Femur (tissue), 1 donor: ENCODE measurements at regions not wholly inside any gene's neighbourhood (a gene's known extent, or its start where the extent isn't known, plus 50 kb on each side); places are given as distances from the start of the nearest gene placed in this dataset.

Experiments used
- DNase-seq: peaks from one replicate; pipeline ENCODE4 v3.0.0-alpha.2; 2017

DNA sequence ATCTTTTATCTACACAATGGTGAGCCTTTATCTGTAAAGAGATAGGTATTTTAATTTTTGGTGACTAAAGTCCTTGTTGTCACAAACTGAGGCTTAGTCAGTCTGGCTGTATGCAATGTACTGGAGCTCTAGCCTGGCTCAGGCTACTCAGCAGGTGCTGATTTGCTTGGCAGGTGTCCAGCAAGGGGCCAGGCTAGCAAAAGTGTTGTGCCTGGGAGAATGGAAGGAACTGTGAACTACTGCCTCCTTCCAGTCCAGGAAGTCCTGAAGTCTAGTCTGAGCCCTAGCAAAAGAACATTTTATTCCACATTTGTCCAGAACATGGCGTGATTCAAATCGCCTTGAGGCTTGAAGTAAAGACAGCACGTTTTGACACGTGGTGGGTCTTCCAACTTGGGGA lies 260.5 kb downstream of the CCDC85A start:
- DNase-seq, result peak; percentile 50

DNA sequence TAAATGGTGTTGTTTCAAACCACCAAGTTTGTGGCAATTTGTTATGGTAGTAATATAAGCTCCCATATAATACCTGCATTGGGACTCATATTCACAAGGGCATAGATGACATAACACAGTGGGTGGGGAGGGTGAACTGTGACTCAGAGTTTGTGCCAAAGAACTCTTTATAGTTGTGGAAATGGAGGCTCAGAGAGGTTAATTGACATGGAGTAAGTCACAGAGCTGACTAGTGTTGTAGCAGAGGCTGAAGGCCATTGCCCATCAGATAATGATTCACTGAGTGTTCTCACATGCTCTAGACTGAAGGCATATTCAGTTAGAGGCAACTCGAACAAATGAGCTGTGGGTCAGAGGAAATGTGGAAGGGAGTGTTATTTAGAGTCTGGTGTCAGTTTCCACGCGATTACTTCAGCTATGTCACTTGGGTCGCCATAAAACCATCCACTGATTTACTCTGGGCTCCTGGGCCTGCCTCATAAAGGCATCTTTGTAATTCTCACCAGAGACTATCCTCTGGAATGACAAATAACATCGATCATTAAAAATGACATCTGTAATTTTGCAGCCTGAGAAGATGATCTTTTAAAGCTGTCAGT lies 264.7 kb downstream of the CCDC85A start:
- DNase-seq, result no peak

DNA sequence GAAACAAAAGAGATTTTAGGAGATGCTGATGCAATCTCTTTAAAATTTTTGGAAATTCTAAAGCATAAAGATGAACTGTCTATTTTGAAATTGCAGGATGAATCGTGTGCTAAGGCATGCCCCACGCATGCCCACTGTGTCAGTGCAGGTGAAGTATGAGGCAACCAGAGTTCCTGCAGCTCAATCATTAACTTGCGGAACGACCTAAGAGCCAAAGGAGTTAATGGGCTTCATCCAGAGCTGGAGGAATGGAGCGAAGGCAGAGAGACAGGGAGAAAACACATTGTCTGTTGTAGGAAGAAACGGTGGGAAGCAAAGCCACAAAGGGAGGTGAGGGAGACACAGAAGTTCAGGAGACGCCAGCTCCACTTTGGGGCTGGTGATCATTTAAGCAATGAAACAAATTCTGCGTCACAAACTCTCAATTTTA lies 265.2 kb downstream of the CCDC85A start:
- no peak for DNase-seq

DNA sequence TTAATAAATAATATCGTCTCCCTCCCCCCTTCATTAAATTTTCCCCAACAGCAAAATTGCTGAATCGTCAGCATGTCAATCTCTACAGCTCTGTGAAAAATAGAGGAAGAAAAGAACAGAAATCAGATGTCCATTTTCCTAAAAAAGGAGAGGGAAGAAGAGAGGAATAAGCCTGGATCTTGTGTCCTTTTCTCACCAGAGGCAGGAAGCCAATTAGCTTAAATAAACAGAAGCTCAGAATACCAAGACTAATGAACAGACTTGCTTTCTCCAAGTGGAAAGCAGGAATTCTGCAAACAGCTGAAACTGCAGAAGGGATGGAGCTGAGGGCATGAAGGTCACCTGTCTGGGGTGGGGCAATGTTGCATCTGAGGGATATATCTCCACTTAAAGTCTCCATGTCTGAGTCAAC lies 265.7 kb downstream of the CCDC85A start:
- no peak for DNase-seq

DNA sequence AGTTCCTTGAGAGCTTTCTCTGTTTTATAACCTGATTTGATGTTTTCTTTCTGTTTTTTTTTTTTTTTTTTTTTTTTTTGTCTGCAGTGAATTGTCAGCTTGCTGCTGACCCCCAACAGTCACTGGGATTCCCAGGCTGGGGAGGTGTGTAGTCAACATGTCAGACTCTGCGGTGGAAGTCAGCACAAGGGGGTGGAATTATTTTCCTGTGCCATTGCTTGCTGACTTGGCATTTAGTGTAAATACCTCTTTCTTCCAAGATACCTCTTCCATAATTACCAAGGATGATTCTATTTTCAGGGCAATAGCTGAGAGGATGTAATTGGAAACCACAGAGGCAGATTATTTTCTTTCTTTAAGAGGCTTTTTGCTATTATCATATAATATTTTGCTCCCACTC lies 266.3 kb downstream of the CCDC85A start:
- no peak for DNase-seq

DNA sequence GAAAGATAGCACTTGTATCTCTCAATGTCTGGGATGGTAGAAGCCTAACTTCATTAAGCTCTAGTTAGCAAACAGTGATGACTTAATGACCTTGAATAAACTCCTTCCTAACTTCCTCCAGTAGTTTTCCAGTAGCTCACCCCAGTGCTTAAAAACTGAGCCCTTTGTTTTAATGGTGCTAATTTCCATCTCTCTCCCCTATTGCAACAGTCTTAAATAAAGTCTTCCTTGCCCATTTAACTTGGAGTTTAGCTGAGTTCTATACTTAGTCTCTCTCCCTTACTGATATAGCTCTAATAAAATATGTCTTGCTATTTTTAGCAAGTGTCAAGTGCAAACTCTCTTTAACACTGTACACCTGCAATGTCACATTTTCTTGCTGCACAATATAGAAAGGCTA lies 267.0 kb downstream of the CCDC85A start:
- no peak for DNase-seq

DNA sequence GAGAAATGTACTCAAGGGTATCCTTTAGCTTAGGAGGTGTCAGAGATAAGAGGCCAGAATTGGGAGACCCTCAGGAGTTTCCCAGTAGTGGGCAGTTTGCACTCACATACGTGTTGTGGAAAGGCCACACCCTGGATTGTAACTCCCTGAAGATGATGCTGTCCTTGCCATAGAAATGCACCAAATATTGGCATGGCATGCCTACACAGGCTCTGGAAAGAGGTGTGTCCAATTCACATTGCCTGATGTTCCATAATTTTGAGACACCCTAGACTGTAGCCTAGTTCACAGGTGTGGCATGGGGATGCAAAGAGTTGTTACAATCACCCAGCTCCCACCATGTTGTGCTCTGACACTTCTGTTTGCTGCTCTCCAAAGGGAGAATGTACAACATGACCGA lies 271.9 kb downstream of the CCDC85A start:
- DNase-seq, result no peak

DNA sequence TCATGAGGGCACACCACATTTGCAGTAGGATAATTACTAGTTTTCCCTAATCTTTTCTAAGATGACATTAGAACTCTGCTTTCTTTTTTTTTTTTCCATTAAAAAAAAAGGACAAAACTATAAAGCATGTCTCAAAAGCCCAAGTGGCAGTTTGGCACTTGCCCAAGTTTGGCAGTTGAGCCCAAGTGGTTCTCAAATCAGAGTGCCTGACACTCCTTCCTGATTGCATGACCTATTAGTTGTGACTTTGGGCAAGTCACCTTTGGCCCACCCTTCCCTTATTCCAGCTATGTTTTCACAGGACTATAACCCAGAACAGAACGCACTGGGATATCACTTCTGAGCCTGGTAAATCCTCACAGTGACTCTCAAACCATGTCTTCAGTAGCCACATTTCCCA lies 273.0 kb downstream of the CCDC85A start:
- no peak for DNase-seq

DNA sequence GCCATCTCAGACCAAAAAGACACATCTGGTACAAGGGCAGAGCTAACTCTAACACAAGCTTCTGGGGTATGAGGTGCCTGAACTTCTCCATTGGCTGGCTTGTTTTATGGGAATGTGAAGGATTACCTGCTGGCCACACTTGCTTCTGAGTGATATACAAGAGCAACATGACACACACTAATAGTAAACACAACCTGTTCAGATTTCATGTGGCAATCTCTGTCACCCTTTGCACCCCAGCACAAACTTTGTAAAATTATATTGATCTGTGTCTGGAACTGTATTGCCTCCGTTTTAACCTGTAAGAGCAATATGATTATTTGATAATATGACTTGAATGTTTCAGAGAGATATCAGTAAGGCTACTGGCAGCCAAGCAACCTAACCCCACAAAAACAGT lies 276.7 kb downstream of the CCDC85A start:
- no peak for DNase-seq

DNA sequence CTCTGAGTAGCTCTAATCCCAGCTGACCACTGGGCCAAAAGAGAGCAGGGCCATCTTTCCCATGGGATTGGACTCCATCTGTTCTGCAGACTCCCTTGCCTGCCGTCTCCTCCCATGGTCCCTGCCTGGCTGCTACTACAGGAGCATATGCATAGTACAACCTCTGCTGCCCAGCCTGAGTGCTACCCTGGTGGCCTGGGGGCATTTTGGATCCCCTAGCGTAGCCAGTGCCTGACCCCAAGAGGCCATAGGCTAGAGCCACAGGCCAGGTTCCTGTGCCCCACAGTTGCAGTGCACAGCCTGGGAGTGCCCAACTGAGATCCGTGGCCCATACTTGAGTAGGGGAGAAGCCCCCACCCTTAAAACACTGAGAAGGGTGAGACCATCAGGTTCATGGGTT lies 280.3 kb downstream of the CCDC85A start:
- DNase-seq, result no peak

DNA sequence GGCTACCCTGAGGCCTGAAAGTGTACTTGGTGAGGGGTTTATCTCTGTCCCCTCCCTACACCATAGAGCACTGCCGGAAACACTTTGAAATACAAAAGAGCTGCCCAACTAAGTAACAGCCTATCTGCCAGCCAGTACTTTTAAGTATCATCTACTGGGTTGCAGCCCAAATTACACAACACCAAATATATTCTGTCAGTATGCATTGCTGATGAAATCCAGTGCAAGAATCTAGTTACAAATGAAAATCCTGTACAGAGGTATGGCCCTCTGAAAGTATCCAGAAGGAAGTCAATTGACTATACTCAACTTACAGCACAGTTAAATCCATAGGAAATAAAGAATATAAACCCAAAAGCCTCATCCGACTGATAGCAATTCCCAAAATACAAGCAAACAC lies 280.8 kb downstream of the CCDC85A start:
- no peak for DNase-seq

DNA sequence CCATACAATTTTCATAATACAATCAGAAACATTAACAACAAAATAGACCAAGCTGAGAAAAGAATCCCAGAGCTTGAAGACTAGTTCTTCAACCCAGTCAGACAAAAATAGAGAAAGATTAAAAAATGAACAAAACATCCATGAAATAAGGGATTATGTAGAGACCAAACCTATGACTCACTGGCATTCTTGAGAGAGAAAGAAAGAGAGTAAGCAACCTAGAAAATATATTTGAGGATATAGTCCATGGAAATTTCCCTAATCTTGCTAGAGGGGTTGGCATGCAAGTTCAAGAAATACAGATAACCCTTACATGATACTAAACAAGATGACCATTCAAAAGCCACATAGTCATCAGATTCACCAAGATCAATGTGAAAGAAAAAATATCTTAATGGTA lies 281.7 kb downstream of the CCDC85A start:
- DNase-seq, result no peak

DNA sequence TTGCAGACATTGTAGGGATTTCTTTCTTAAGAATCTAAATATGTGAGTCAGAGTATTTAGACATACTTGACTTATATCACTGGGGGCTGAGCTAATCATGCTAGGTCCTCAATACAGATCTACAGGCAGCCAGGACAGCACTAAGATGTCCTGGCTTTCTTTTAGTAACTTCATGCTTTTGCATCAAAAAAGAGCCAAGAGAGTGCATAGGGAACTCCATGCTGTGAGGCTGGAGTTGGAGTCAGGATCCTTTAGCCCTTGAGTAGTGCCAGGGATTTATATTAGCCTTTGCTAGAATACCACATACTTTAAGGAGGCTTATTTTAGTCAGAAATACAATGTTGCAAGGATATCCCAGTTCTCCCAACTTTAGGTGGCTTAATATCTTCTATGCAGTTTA lies 289.7 kb downstream of the CCDC85A start:
- DNase-seq, result no peak

DNA sequence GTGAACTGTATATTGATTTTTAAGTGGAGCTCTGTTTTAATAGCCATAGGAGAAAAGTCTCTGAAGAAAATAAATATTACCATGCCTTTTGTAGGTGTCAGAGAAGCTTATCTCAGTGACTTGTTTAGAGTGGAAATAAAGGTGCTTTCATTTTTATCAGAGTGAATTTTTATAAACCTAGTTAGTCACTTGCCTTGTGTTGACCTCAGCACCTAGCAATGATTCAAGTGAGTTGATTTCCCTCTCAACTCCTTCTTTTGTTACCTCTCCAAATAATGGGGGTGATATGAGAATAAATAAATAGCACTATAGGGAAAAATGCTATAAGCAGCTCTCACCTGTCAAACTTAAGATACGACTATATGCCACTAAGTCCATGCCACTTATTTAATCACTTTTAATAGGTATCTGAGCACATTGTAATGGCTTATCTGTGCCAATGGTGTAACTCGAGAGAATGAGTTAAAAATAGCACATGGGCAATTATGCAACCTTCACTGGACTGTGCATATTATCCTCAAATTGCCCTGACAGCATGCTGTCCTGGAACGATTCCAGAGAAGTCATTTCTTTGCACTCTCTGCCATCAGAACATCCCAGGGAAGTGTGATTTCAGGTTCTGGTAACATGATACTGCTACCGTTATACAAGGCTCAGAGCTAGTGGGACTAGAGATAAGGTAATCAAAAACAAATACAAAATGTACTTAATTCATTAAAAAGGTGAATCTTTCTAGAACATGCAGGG lies 290.8 kb downstream of the CCDC85A start:
- DNase-seq, result no peak

DNA sequence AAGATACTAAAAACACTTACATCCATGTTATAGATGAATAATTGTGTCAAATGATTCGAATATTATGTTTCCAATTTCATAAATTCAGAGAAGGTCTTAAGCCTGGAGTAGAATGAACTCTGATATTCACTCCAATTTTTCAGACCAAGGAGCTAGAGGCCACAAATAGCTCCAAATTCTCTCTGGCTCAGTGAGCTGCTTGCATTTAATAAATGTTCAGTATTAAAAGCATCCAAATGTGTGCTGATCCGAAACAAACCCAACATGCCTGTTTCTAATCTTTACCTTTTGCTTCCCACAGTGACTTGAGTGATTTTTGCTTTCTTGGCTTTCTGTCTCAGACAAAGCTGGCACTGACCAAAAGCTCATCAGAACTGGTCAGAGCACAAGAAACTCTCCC lies 291.4 kb downstream of the CCDC85A start:
- DNase-seq, result no peak

DNA sequence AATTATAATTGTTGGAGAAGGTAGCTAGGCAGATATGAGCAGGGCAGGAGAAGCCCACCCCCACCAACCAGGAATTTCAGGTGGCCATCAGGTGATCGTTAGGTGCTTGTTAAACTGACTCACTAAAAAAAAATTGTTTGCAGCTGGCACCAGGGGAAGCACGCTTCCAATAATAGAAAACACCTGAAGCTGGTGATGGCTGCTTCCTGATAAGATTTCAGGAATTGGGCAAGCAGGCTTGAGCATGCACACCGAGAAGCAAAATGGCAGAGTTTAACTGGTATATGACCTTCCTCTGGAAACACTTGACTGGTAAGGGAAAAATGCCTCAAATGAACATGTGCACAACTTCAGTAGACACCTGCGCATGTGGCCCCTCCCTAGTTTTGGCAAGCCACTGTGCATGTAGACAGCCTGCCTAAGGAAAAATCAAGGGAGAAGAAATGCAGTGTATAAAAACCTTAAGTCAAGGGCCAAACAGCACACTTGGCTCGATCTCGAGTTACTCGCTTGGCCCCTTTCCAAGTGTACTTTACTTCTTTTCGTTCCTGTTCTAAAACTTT lies 292.8 kb downstream of the CCDC85A start:
- DNase-seq, result no peak

DNA sequence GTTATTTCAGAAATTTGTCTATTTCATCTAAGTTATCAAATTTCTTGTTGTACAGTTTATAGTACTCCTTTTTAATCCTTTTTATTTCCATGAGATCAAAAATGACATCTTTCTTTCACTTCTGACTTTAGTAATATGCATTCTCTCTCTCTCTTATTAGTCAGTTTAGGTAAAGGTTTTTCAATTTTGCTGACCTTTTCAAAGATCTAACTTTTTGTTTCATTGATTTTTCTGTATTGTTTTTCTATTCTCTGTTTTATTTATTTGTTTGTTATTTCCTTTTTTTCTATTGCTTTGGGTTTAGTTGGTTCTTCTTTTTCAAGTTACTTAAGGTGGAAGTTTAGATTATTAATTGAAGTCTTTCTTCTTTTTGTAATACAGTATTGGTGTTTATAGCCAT lies 294.2 kb downstream of the CCDC85A start:
- no peak for DNase-seq

DNA sequence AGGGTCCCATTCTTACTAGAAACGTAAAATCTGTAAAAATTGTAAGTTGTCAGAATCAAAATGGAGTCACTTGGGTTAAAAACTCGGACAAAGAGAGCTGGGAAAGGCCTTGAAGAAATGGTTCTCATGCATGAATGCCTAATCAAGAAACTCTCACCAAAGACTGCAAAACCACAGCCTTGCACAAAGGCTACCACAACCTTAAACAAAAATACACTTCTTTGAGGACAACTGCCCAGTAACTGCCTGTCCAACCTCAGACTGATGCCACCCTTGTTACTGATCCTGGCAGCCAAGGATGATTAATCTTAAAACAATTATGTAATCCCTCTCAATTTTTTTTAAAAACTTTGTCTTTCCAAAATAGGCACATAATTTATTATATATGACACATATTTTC lies 299.3 kb downstream of the CCDC85A start:
- no peak for DNase-seq

DNA sequence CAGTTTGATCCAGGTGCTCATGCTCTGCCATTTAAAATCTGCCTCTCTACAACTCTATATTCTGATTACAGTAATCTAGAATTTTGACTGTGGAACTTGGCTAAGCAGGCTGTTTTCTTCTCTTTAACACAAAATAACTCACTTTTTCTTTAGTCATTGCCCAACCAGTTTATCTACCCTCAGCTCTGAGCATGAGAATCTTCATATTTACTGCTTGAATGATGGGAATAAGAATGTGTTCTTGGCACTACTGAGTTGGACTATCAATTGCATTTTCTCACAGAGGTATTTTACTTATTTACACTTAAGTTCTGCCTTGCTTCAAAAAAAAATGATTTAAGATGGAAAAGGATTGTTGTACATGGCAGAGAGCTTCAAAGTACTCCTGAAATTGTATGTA lies 301.1 kb downstream of the CCDC85A start:
- DNase-seq, result no peak

DNA sequence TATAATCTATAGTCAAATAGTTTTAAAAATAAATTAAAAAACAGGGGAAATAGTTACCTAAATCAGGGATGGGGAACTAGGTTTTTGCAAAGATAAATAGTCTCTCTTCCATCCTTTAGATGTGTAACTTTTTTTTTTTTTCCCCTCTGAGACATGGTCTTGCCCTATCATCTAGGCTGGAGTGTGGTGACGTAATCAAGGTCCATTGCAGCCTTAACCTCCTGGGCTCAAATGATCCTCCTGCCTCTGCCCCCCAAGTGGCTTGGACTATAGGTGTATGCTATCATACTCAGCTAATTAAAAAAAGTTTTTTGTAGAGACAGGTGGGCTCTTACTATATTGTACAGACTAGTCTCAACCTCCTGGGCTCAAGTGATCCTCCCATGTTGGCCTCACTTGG lies 316.5 kb downstream of the CCDC85A start:
- no peak for DNase-seq

DNA sequence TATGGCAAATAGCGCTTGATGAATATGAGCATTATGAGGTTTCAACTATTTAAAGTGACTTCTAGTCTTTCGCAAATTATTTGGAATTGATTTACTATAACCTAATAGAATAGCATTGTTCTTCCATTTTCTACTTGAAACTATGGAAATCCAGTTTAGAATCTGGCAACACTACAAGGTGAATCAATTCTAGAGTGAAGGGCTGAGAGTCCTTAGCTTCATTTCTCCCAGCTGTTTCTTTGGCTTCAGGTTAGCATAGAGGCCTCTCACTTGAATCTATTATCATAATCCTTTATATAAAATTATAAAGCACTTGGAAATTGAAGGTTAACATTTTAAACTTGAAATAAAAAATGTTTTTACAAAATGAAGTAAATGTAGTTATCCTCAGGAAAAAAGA lies 318.8 kb downstream of the CCDC85A start:
- DNase-seq, result no peak

DNA sequence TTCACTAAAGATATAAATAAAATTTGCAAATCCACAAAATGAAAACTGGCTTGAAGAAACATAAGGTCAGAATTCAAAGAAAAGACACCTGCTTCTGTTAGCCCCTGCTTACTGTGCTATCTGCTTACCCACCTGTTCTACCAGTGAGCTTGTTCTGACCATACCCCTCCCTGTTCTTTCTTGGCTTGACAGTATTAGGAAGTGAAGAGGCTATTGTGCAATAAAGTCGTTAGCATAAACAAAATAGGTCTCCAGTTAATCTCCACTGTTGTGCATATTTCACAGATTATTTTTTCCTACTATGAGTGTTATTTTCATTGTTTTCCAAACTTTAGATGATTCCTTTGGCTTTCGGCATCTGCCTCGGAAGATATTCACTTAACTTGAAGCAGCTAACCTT lies 322.1 kb downstream of the CCDC85A start:
- no peak for DNase-seq

DNA sequence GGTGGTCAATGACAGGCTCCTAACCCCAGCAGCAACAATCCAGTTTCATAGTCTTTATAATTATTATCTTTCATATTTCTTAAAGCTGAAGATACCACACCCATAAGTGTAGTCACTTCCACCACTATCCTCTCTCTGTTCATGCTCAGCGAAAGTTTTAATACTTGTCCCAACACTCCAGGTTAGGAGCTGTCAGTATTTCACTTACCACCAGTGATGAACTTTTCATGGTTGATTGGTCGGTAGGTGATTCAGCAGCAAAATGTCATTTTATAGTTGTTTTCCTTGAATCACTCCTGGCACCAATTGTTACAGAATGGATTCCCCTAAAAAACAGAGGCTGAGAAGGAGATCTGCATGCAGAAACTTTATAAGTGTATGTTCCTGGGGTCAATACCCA lies 324.9 kb downstream of the CCDC85A start:
- no peak for DNase-seq

DNA sequence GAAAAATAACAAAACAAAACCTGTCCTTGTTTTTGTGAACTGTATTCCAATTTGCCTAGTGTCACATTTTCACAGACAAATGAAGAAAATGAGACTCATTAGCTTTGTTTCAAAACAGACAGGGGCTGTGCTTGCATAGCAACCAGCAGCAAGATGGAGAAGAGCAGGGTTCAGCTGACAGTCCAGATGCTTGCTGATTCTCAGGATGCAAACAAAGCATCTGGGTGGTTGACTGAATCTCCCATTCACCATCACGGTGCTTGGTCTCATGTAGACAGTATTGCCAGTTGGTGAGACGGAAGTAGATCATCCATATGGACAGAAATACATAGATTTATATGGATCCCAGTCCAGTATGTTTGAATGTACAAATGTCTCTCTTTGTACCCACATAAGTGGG lies 326.8 kb downstream of the CCDC85A start:
- no peak for DNase-seq

DNA sequence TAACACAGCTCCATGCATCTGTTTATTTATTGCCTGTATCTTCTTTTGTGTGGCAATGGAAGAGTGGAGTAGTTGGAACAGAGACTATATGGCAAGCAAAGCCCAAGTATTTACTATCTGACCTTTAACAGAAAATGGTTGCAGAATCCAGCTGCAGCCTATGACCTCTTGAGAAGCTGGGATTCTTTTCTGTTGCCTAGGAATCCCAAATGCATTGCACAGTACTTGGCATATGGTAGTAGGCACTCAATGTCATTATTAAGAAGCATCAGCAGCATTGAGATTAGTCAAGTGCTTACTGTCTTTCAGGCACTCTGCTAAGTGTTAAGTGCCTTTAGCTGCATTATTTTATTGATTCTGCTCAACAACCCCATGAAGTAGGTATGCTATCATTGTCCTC lies 331.6 kb downstream of the CCDC85A start:
- DNase-seq, result no peak
